ENCODE measurements at regions not wholly inside any gene's neighbourhood (a gene's known extent, or its start where the extent isn't known, plus 50 kb on each side); places are given as distances from the start of the nearest gene placed in this dataset.

GRCh38 chr7:136391371-136391770, 414.2 kb upstream of the MTPN start:
- TF ChIP-seq EZH2phosphoT487 (IDR thresholded peaks at IDR 0.05; ENCODE audit: borderline replicate concordance, low read length) = no peak
- TF ChIP-seq, protein P1, sequence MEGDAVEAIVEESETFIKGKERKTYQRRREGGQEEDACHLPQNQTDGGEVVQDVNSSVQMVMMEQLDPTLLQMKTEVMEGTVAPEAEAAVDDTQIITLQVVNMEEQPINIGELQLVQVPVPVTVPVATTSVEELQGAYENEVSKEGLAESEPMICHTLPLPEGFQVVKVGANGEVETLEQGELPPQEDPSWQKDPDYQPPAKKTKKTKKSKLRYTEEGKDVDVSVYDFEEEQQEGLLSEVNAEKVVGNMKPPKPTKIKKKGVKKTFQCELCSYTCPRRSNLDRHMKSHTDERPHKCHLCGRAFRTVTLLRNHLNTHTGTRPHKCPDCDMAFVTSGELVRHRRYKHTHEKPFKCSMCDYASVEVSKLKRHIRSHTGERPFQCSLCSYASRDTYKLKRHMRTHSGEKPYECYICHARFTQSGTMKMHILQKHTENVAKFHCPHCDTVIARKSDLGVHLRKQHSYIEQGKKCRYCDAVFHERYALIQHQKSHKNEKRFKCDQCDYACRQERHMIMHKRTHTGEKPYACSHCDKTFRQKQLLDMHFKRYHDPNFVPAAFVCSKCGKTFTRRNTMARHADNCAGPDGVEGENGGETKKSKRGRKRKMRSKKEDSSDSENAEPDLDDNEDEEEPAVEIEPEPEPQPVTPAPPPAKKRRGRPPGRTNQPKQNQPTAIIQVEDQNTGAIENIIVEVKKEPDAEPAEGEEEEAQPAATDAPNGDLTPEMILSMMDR (conservative IDR thresholded peaks at IDR 0.05; ENCODE audit: low read depth, low read length) = no peak
